Panc1 (cell line): ENCODE measurements at regions not wholly inside any gene's neighbourhood (a gene's known extent, or its start where the extent isn't known, plus 50 kb on each side); places are given as distances from the start of the nearest gene placed in this dataset.

Experiments used
- ATAC-seq: fragments of 200-7000 bp; cut with Tn5 transposase; 2 replicates; pipeline ENCODE4 v1.9.1; 2020; ENCODE audit warnings: mild to moderate bottlenecking, moderate library complexity
- BruUV-seq: library from RNA; stranded (reverse); fragments of 400-500 nt; replicated peaks from 2 replicates; lab custom pipeline; 2021; lab: Mats Ljungman, UMichigan
- CTCF ChIA-PET: fragments of 300-600 bp; sonication (Branson Sonifier 250); formaldehyde crosslinking; loops from one replicate; lab custom pipeline; 2022; ENCODE audit warnings: antibody characterized with exemption; lab: Charles Lee
- POLR2A ChIA-PET: fragments of 300-600 bp; sonication (Branson Sonifier 250); formaldehyde crosslinking; loops from one replicate; lab custom pipeline; 2022; ENCODE audit warnings: antibody characterized with exemption; lab: Charles Lee
- DNase-seq: peaks from one replicate; pipeline ENCODE4 v3.0.0-alpha.2; 2010; ENCODE audit warnings: low read depth, low spot score
- H3K27ac ChIP-seq: 2 replicates; pipeline ENCODE4 v1.5.1; 2011; ENCODE audit warnings: mild to moderate bottlenecking, low read length, inconsistent platforms
- H3K27me3 ChIP-seq: fragments of 200-500 bp; sonication (Bioruptor generic); 2 replicates; pipeline ENCODE4 v1.6.0; 2014; ENCODE audit warnings: low read length, inconsistent platforms; ENCODE audit not compliant: control insufficient read depth, insufficient read depth
- H3K36me3 ChIP-seq: fragments of 200-500 bp; sonication (Bioruptor generic); 2 replicates; pipeline ENCODE4 v1.5.1; 2014; ENCODE audit warnings: inconsistent platforms, mild to moderate bottlenecking, low read length, moderate library complexity; ENCODE audit not compliant: control insufficient read depth, insufficient read depth
- H3K4me1 ChIP-seq: 2 replicates; pipeline ENCODE4 v1.5.1; 2011; ENCODE audit warnings: inconsistent platforms, mild to moderate bottlenecking, low read length, moderate library complexity; ENCODE audit not compliant: control insufficient read depth, insufficient read depth
- H3K4me3 ChIP-seq, 2 experiments: 2 replicates each; pipeline ENCODE4 v1.5.1; 2011 to 2012; ENCODE audit warnings: low read depth in 2 of 2, low read length in 2 of 2, mild to moderate bottlenecking in 2 of 2, inconsistent platforms in 1 of 2, moderate library complexity in 1 of 2
- H3K9me3 ChIP-seq: fragments of 200-500 bp; sonication (Bioruptor generic); 2 replicates; pipeline ENCODE4 v1.5.1; 2014; ENCODE audit warnings: low read depth, mild to moderate bottlenecking, inconsistent platforms, low read length, moderate library complexity; ENCODE audit not compliant: control insufficient read depth, insufficient read depth
- POLR2AphosphoS5 ChIP-seq: IDR thresholded peaks from 2 replicates; pipeline ENCODE4 v1.6.1; 2012; ENCODE audit warnings: mild to moderate bottlenecking, low read depth, low read length, moderate library complexity
- SIN3A ChIP-seq: IDR thresholded peaks from 2 replicates; pipeline ENCODE4 v1.6.1; 2012; ENCODE audit warnings: low read depth, mild to moderate bottlenecking, low read length, moderate library complexity, borderline replicate concordance; ENCODE audit not compliant: insufficient read depth
- TCF7L2 ChIP-seq: IDR thresholded peaks from 2 replicates; pipeline ENCODE4 v1.6.1; 2011; ENCODE audit warnings: mild to moderate bottlenecking, low read depth, low read length, inconsistent platforms
- in situ Hi-C: cut with HindIII; loops from 2 replicates; pipeline ENCODE4 v1.10.0; 2016; ENCODE audit warnings: low sequenced_read_pairs, low pct_unique_long_range_greater_than_20kb
- intact Hi-C: fragments of 100-400 bp; cut with micrococcal nuclease; formaldehyde crosslinking; loops from one replicate; pipeline ENCODE4 v1.10.0; 2022; ENCODE audit not compliant: unreplicated experiment
- TF ChIP-seq, protein P1 (sequence below): fragments of 450-650 bp; IDR thresholded peaks from 2 replicates; pipeline ENCODE4 v1.5.1; 2017; ENCODE audit warnings: mild to moderate bottlenecking
- TF ChIP-seq, protein P2 (sequence below), 2 experiments: IDR thresholded peaks; 2 replicates each; pipeline ENCODE4 v1.6.1; 2011 to 2012; ENCODE audit warnings: low read depth in 2 of 2, control low read depth in 1 of 2, low read length in 1 of 2, mild to moderate bottlenecking in 1 of 2, moderate library complexity in 1 of 2; ENCODE audit not compliant: insufficient read depth in 1 of 2

DNA sequence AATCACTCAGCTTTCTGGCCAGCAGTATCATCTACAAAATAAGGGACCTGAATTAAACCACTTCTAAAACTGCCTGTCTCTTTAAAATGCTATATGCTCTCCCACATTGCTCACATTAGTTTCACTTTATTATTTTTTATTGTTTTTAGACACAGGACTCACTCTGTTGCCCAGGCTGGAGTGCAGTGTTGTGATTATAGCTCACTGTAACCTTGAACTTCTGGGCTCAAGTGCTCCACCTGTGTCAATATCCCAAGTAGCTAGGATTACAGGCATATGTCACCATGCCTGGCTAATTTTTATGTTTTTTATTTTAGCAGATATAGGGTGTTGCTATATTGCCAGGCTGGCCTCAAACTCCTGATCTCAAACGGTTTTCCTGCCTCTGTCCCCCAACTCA is 591.3 kb upstream of the ZNF804A start:
- Histone ChIP-seq H3K36me3 (no peaks in the 10 kb centered on the region), H3K4me3 (no peak overlapping the region), H3K9me3 (no peaks in the 10 kb centered on the region), H3K27me3 (no peaks in the 10 kb centered on the region), H3K4me1 (no peaks in the 10 kb centered on the region), H3K27ac (no peak overlapping the region)
- intact Hi-C loops: no loop called here
- TF ChIP-seq TCF7L2: no peak
- no peak for TF ChIP-seq POLR2AphosphoS5
- TF ChIP-seq, protein P1, sequence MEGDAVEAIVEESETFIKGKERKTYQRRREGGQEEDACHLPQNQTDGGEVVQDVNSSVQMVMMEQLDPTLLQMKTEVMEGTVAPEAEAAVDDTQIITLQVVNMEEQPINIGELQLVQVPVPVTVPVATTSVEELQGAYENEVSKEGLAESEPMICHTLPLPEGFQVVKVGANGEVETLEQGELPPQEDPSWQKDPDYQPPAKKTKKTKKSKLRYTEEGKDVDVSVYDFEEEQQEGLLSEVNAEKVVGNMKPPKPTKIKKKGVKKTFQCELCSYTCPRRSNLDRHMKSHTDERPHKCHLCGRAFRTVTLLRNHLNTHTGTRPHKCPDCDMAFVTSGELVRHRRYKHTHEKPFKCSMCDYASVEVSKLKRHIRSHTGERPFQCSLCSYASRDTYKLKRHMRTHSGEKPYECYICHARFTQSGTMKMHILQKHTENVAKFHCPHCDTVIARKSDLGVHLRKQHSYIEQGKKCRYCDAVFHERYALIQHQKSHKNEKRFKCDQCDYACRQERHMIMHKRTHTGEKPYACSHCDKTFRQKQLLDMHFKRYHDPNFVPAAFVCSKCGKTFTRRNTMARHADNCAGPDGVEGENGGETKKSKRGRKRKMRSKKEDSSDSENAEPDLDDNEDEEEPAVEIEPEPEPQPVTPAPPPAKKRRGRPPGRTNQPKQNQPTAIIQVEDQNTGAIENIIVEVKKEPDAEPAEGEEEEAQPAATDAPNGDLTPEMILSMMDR: 0 out of 2 replicates have a peak, but pooled peaks have one; percentile 6
- TF ChIP-seq SIN3A: no peak
- ChIA-PET POLR2A (no interaction called here), CTCF (no interaction called here)
- DNase-seq: no peak
- in situ Hi-C loops: no loop called here
- no TSS peak for BruUV-seq
- no peak for ATAC-seq

DNA sequence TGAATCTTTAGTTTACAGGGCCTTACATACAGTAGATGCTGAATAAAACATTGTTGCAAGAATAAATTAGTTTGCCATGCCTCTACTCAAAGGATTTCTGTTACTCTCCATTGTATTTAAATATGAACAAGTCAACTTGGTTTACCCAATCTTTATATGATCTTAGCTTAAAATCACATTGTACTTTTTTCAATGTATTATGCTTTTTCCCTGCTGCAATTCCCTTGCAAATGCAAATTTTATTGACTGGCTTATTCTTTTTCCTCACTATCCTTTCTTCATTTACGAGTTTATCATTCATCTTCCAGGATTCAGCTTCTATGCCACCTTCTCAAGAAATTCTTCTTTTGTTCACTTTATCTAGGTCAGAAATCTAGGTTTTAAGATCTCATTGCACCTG is 571.4 kb upstream of the ZNF804A start:
- no TSS peak for BruUV-seq
- TF ChIP-seq POLR2AphosphoS5 (no peak), SIN3A (no peak), TCF7L2 (no peak)
- TF ChIP-seq, protein P1: no peak
- TF ChIP-seq, protein P2, sequence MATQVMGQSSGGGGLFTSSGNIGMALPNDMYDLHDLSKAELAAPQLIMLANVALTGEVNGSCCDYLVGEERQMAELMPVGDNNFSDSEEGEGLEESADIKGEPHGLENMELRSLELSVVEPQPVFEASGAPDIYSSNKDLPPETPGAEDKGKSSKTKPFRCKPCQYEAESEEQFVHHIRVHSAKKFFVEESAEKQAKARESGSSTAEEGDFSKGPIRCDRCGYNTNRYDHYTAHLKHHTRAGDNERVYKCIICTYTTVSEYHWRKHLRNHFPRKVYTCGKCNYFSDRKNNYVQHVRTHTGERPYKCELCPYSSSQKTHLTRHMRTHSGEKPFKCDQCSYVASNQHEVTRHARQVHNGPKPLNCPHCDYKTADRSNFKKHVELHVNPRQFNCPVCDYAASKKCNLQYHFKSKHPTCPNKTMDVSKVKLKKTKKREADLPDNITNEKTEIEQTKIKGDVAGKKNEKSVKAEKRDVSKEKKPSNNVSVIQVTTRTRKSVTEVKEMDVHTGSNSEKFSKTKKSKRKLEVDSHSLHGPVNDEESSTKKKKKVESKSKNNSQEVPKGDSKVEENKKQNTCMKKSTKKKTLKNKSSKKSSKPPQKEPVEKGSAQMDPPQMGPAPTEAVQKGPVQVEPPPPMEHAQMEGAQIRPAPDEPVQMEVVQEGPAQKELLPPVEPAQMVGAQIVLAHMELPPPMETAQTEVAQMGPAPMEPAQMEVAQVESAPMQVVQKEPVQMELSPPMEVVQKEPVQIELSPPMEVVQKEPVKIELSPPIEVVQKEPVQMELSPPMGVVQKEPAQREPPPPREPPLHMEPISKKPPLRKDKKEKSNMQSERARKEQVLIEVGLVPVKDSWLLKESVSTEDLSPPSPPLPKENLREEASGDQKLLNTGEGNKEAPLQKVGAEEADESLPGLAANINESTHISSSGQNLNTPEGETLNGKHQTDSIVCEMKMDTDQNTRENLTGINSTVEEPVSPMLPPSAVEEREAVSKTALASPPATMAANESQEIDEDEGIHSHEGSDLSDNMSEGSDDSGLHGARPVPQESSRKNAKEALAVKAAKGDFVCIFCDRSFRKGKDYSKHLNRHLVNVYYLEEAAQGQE (IDR thresholded peaks at IDR 0.05; ENCODE audit: insufficient read depth in 1 of 2, low read depth in 2 of 2, low read length in 1 of 2): no peak
- in situ Hi-C loops (no loop called here), intact Hi-C loops (no loop called here)
- Histone ChIP-seq H3K36me3 (no peaks in the 10 kb centered on the region), H3K9me3 (no peaks in the 10 kb centered on the region), H3K4me1 (no peaks in the 10 kb centered on the region), H3K4me3 (no peak overlapping the region), H3K27me3 (no peaks in the 10 kb centered on the region), H3K27ac (no peak overlapping the region)
- DNase-seq: no peak
- no peak for ATAC-seq
- ChIA-PET CTCF (no interaction called here), POLR2A (no interaction called here)
